HG02970 (cell line): ENCODE measurements at regions not wholly inside any gene's neighbourhood (a gene's known extent, or its start where the extent isn't known, plus 50 kb on each side); places are given as distances from the start of the nearest gene placed in this dataset.

ENCODE experiments used
- ATAC-seq: cut with Tn5 transposase; IDR thresholded peaks from one replicate; pipeline ENCODE4 v1.9.1; 2021; ENCODE audit warnings: mild to moderate bottlenecking, moderate library complexity, moderate number of reproducible peaks; ENCODE audit not compliant: unreplicated experiment, low FRiP score

GRCh38 chr4:120528428-120528827 lies 394.1 kb downstream of the PRDM5 start:
- ATAC-seq = no peak

DNA sequence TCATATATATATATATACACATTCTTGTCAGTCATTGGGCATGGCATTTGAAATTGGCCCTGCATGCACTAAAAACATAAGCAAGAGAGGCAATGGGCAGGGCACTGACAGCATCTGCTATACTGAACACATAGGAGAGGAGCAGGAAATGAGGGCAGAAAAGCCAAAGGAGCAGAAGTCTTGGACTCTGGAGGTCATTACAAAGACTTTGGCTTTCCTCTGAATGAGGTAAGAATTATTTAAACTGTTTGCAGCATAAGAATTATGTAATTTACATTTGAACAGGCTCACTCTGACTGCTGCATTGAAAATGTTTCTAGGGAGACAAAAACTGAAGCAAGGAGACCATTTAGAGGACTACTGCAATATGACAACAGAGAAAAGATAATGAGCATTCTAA lies 396.5 kb downstream of the PRDM5 start:
- ATAC-seq = no peak

GRCh38 chr4:120525106-120525505 lies 397.4 kb downstream of the PRDM5 start:
- ATAC-seq = no peak

DNA sequence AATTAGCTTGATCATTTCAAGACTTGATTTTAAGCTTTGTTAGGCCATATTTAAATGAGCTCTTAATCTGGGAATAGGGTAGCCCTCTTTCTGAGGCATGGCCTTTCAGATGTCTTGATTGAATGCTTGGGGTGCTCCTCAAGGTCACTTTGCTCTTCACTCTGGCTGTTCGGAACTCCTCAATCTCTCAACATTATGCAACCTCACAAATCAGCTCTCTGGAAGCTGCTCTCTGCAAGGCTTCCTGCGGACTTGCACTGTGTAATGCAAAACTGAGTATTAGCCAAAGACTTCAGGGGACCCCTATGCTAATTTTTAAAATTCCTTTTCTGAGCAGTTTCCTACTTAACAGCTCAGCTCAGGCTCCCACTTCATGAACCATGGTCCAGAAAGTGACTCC lies 398.3 kb downstream of the PRDM5 start:
- no peak for ATAC-seq

GRCh38 chr4:120520761-120521160 lies 401.8 kb downstream of the PRDM5 start:
- ATAC-seq = no peak

- ATAC-seq = no peak
Observed at GRCh38 chr4:120517966-120518365, 404.6 kb downstream of the PRDM5 start.

DNA sequence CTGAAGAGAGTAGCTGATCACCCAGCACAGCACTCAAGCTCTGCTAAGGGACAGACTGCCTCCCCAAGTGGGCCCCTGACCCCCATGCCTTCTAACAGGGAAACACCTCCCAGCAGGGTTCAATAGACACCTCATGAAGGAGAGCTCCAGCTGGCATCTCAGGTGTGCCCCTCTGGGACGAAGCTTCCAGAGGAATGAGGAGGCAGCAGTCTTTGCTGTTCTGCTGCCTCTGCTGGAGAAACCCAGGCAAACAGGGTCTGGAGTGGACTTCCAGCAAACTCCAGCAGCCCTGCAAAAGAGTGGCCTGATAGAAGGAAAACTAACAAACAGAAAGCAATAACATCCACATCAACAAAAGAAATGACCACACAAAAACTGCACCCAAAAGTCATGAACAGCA lies 412.8 kb downstream of the PRDM5 start:
- no peak for ATAC-seq

DNA sequence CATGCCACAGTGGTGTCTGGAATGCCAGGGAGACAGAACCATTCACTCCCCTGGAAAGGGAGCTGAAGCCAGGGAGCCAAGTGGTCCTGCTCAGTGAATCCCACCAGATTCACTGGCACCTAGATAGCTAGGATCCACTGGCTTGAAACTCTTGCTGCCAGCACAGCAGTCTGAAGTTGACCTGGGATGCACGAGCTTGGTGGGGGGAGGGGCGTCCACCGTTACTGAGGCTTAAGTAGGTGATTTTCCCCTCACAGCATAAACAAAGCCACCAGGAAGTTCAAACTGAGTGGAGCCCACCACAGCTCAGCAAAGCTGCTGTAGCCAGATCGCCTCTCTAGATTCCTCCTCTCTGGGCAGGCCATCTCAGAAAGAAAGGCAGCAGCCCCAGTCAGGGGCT lies 413.3 kb downstream of the PRDM5 start:
- no peak for ATAC-seq

- ATAC-seq = no peak
Observed at GRCh38 chr4:120508036-120508435, 414.5 kb downstream of the PRDM5 start.

GRCh38 chr4:120506536-120506935 lies 416.0 kb downstream of the PRDM5 start:
- ATAC-seq = no peak

DNA sequence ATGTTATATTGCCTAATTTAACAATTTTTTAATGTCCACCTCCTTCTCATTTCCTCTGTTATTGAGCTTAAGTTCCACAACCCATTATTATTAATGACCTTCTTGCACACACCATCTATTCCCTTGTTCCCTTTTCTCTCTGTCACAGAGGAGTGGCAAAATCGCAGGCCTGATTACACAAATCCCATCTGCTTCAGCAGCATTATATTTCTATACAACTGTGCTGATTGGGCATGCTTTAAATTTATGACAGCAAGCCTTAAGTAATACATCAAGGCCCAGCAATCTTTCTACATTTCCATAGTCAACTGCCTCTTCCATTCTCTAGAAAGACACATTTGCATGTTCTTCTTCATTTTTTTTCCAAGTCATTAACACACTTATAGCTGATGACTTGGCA lies 423.8 kb downstream of the PRDM5 start:
- ATAC-seq = no peak

- ATAC-seq = no peak
Observed at GRCh38 chr4:120491481-120491880, 424.8 kb upstream of the MAD2L1 start.

DNA sequence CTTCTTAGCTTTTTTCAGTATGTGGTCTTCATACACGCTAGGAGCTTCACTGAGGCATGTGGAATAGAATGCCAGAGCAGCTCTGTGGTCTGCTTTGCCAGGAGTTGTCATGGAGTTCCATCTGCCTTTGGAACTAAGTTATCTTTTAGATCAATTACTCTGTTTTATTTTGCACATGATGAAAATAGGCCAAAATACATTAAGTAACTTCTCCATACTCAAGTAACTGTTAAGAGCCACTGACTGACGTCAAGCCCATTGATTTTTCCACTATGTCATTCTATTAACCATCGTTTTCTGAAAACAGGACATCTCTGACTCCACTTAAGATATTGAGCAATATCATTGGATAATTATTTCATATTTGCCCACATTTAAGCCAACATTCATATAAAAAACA lies 415.1 kb upstream of the MAD2L1 start:
- no peak for ATAC-seq

- ATAC-seq = no peak
Observed at GRCh38 chr4:120472447-120473131, 405.9 kb upstream of the MAD2L1 start.

DNA sequence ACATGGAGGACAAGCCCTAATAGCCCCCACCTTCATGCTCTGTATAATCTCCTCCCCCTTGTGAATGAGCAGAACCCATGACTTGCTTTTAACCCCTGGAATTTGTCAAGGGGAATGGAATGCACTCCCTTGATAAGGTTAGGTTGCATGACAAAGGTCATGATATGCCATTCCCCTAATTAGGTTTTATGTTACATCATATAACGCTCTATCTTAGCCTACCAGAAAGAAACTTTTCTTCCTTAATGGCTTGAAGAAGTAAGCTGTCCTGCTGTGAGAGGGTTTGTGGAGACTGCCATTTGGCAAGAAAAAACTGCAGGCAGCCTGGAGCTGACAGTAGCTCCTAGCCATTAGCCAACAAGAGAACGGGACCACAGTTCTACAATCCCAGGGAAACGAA lies 399.8 kb upstream of the MAD2L1 start:
- no peak for ATAC-seq

- no peak for ATAC-seq
Observed at GRCh38 chr4:120454788-120455187, 388.1 kb upstream of the MAD2L1 start.

DNA sequence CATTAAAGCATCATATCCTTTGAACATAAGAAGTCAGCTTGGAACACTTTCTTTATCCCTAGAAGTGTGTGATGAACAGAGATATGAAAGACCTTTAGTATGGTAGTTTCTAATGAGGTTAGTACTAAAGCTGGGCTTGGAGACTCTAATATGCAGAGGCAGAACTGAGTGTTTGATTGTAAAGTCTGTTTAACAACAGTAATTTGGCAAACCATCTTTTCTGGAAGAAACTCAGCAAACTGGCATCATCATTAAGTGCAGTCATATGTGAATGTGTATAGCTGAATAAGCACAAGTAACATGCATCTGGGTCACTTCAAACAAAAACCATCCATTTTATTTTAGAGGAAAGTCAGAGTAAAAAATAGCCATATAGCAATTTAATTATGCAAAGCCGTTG lies 385.9 kb upstream of the MAD2L1 start:
- ATAC-seq = no peak

- no peak for ATAC-seq
Observed at GRCh38 chr4:120452001-120452400, 385.4 kb upstream of the MAD2L1 start.

- ATAC-seq = no peak
Observed at GRCh38 chr4:120447774-120448173, 381.1 kb upstream of the MAD2L1 start.

DNA sequence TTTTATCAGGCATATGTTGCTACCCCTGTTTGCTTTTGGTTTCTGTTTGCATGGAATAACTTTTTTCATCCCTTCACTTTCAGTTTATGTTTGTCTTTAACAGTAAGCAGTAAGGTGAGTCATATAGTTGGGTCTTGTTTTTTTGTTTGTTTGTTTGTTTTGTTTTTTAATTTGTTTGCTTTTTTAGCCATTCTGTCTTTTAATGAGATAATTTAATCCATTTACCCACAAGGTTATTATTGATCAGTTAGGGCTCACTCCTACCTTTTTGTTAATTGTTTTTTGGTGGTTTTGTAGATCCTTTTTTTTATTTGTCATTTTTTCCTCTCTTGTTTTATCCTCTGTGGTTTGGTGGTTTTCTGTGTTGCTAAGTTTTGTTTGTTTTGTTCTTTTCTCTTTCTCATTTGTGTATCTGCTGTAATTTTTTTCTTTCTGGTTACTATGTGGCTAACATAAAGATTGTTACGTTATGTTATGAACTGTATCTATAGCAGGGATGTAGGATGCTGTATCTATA lies 379.5 kb upstream of the MAD2L1 start:
- peak; percentile 83 for ATAC-seq

DNA sequence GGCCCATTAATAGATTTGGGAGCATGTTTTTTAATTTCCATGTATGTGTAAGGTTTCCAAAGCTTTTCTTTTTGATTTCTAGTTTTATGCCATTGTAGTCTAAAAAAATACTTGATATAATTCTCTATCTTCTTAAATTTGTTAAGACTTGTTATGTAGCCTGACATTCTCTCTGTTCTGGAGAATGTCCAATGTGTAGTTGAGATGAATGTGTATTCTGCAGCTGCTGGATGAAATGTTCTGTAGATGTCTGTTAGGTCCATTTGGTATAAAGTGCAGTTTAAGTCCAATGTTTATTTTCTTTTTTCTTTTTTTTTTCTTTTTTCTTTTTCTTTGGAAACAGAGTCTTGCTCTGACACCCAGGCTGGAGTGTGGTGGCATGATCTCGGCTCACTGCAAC lies 378.5 kb upstream of the MAD2L1 start:
- ATAC-seq = no peak

- no peak for ATAC-seq
Observed at GRCh38 chr4:120443116-120443515, 376.5 kb upstream of the MAD2L1 start.

- ATAC-seq = no peak
Observed at GRCh38 chr4:120440730-120441129, 374.1 kb upstream of the MAD2L1 start.
